Motor neuron (in vitro differentiated cells): ENCODE measurements at regions not wholly inside any gene's neighbourhood (a gene's known extent, or its start where the extent isn't known, plus 50 kb on each side); places are given as distances from the start of the nearest gene placed in this dataset.
"Not testable (repeated sequence)": the region's sequence is repeated elsewhere in the genome, so short reads cannot be mapped to it uniquely, and the experiment has no call there.

ENCODE experiments used
- ATAC-seq, 8 experiments: fragments of 200-7000 bp; cut with Tn5 transposase; replicated peaks in 6 of 8; 2 replicates each; pipeline ENCODE4 v1.8.0; 2021; ENCODE audit warnings: mild to moderate bottlenecking in 8 of 8, moderate library complexity in 8 of 8
- H3K27ac ChIP-seq, 2 donors: fragments of 250-450 bp; sonication (Bioruptor Pico); 2 replicates each; pipeline ENCODE4 v1.9.0; 2021; ENCODE audit warnings: antibody characterized with exemption in 2 of 2, mild to moderate bottlenecking in 2 of 2, moderate library complexity in 1 of 2
- H3K4me1 ChIP-seq, 2 donors: fragments of 250-450 bp; sonication (Bioruptor Pico); replicated peaks in 1 of 2; 2 replicates each; pipeline ENCODE4 v1.6.1; 2021; ENCODE audit warnings: antibody characterized with exemption in 2 of 2, mild to moderate bottlenecking in 2 of 2, moderate library complexity in 1 of 2
- H3K4me3 ChIP-seq, 5 donors: fragments of 250-450 bp; sonication (Bioruptor Pico); 2 replicates each; pipeline ENCODE4 v1.9.0; 2021; ENCODE audit warnings: antibody characterized with exemption in 5 of 5, mild to moderate bottlenecking in 5 of 5, moderate library complexity in 4 of 5
- WGBS, 10 experiments: fragments of 450-650 bp; shearing (Covaris generic); methylation state at CpG; one replicate each; pipeline ENCODE4 v1.0.0; 2022; 5-methylcytosine and 5-hydroxymethylcytosine counted together
- in situ Hi-C, 9 experiments: fragments of 400-800 bp; cut with MboI; loops; one replicate each; pipeline ENCODE4 v1.15.0; 2021; ENCODE audit warnings: low sequenced_read_pairs in 9 of 9, low pct_unique_long_range_greater_than_20kb in 2 of 9; ENCODE audit not compliant: unreplicated experiment in 9 of 9

- no peak for ATAC-seq
These were observed 545.7 kb upstream of the MIS18BP1 start for GRCh38 chr14:45798659-45799058.

DNA sequence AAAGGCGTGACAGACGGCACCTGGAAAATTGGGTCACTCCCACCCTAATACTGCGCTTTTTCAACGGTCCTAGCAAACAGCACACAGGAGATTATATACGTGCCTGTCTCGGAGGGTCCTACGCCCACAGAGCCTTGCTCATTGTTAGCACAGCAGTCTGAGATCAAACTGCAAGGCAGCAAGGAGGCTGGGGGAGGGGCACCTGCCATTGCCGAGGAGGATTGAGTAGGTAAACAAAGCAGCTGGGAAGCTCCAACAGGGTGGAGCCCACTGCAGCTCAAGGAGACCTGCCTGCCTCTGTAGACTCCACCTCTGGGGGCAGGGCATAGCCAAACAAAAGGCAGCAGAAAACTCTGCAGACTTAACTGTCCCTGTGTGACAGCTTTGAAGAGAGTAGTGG is 543.0 kb upstream of the MIS18BP1 start:
- H3K27ac ChIP-seq, in situ Hi-C loops, H3K4me1 ChIP-seq, H3K4me3 ChIP-seq, ATAC-seq: not testable (repeated sequence)
- WGBS, 10 experiments = 0 to 100% (median 42%) methylated on average over 1 to 5 of the region's 8 CpGs; no CpG with 5 or more reads in 4 of the 10 experiments

More at GRCh38 chr14:45798659-45799058, 545.7 kb upstream of the MIS18BP1 start:
- 0 to 100% (median 81%) methylated on average over 1 to 3 of the region's 3 CpGs; no CpG with 5 or more reads in 3 of the 10 experiments for WGBS, 10 experiments
- H3K4me3 ChIP-seq = no peak overlapping the region
- H3K27ac ChIP-seq = no peak overlapping the region
- in situ Hi-C loops = no loop called here
- H3K4me1 ChIP-seq = no peaks in the 10 kb centered on the region

GRCh38 chr14:45793081-45793480 is 540.1 kb upstream of the MIS18BP1 start:
- WGBS, 10 experiments = 0 to 100% (median 81%) methylated on average over 1 to 4 of the region's 4 CpGs; no CpG with 5 or more reads in 1 of the 10 experiments
- Histone ChIP-seq H3K4me1 (no peaks in the 10 kb centered on the region), H3K27ac (no peak overlapping the region), H3K4me3 (no peak overlapping the region)
- in situ Hi-C loops = no loop called here
- ATAC-seq = no peak

DNA sequence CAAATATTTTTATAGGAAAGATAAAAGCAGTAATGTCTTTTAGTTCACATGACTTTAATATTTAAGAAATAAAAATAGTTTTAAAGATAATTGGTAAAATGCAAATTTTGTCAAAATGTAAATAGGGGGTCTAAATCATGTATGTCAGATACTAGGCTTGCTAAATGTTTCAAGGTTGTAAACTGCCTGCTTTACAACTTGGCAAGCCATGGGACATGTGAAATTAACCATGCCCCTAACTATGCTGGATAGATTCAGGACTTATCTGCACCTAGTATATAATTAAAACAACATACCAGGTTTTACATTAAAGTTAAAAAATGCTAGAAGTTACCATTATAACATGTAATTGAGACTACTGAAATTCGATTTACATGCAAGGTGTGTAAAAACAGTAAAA is 537.3 kb upstream of the MIS18BP1 start:
- in situ Hi-C loops = no loop called here

GRCh38 chr14:45787167-45787566 is 534.2 kb upstream of the MIS18BP1 start:
- Histone ChIP-seq H3K27ac (no peak overlapping the region), H3K4me1 (no peaks in the 10 kb centered on the region), H3K4me3 (no peak overlapping the region)
- 25 to 100% (median 78%) methylated on average over 1 to 2 of the region's 2 CpGs; no CpG with 5 or more reads in 4 of the 10 experiments for WGBS, 10 experiments
- no peak for ATAC-seq
- in situ Hi-C loops = no loop called here

More for the DNA sequence above, 537.3 kb upstream of the MIS18BP1 start:
- no peak for ATAC-seq
- Histone ChIP-seq H3K4me3 (no peak overlapping the region), H3K4me1 (no peaks in the 10 kb centered on the region), H3K27ac (no peak overlapping the region)
- 0 to 89% (median 39%) methylated on average over 1 of the region's 1 CpG; no CpG with 5 or more reads in 2 of the 10 experiments for WGBS, 10 experiments

- 0 to 88% (median 0%) methylated on average over 1 of the region's 1 CpG; no CpG with 5 or more reads in 5 of the 10 experiments for WGBS, 10 experiments
- Histone ChIP-seq H3K27ac (no peak overlapping the region), H3K4me3 (no peak overlapping the region), H3K4me1 (no peaks in the 10 kb centered on the region)
- in situ Hi-C loops = no loop called here
- ATAC-seq = no peak
These were observed 533.3 kb upstream of the MIS18BP1 start for GRCh38 chr14:45786266-45786665.

- Histone ChIP-seq H3K4me1 (no peaks in the 10 kb centered on the region), H3K27ac (no peak overlapping the region), H3K4me3 (no peak overlapping the region)
- ATAC-seq = no peak
- in situ Hi-C loops = no loop called here
- 0 to 94% (median 73%) methylated on average over 1 of the region's 1 CpG; no CpG with 5 or more reads in 2 of the 10 experiments for WGBS, 10 experiments
These were observed 532.2 kb upstream of the MIS18BP1 start for GRCh38 chr14:45785240-45785639.

GRCh38 chr14:45766247-45766646 is 513.2 kb upstream of the MIS18BP1 start:
- Histone ChIP-seq H3K27ac (no peak overlapping the region), H3K4me3 (no peak overlapping the region), H3K4me1 (peaks cover 0 to 3% of the 10 kb centered on the region in 2 donors)
- ATAC-seq = no peak
- 31 to 100% (median 85%) methylated on average over 1 to 2 of the region's 2 CpGs; no CpG with 5 or more reads in 2 of the 10 experiments for WGBS, 10 experiments
- in situ Hi-C loops = no loop called here

DNA sequence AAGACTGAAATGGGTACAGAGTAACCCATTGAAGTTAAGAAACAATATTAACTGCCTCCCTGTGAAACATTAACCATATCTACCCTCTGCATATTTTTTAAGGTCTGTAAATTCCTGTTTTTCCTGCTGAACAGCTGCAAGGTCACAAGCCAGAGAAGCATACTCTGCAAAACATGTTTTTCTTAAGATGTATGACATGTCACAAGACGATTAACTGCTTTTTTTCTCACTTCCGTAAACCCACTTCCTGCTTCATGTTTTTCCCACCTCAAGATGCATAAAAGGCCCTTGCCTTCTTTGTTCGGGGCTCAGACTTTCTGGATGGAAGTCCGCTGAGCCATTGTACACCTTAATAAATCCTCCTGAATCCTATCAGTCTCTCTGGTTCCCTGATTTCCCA is 504.7 kb upstream of the MIS18BP1 start:
- no peak for ATAC-seq
- in situ Hi-C loops = no loop called here
- H3K27ac ChIP-seq = no peak overlapping the region
- H3K4me3 ChIP-seq = no peak overlapping the region
- 0 to 94% (median 88%) methylated on average over 3 to 4 of the region's 4 CpGs; no CpG with 5 or more reads in 3 of the 10 experiments for WGBS, 10 experiments
- H3K4me1 ChIP-seq = no peaks in the 10 kb centered on the region

DNA sequence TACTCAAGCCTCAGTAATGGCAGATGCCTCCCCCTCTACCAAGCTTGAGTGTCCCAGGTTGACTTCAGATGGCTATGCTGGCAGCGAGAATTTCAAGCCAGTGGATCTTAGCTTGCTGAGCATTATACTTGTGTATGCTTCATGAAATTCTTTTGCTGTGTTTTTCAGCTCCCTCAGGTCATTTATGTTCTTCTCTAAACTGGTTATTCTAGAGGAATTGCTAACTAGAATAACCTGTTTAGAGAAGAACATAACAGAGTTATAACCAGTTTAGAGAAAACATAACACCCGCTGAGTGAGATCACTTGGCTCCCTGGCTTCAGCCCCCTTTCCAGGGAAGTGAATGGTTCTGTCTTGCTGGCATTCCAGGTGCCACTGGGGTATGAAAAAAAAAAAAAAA is 503.4 kb upstream of the MIS18BP1 start:
- H3K4me1 ChIP-seq, in situ Hi-C loops, H3K4me3 ChIP-seq, H3K27ac ChIP-seq, ATAC-seq: not testable (repeated sequence)
- WGBS, 10 experiments = 20 to 100% (median 79%) methylated on average over 1 to 2 of the region's 2 CpGs; no CpG with 5 or more reads in 4 of the 10 experiments

DNA sequence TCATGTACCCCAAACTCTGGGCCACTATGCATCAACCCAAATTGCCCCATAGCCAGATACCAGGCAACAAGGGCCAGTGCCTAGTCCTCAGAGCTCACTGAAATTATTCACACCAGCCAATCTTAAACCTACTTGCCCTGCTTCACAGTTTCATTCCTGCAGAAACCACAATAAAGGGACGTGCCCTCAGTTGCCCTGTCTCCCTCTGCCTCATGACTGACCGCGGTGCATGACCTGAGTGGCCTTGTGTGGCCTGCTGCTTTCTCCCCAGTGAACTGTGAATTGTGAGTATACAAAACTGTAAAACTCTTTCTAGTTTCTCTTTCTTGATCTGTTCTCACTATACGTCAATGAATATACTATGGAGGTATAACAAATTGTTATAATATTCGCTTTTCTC is 490.9 kb upstream of the MIS18BP1 start:
- WGBS, 10 experiments = 0 to 93% (median 43%) methylated on average over 1 to 5 of the region's 5 CpGs; no CpG with 5 or more reads in 3 of the 10 experiments
- in situ Hi-C loops = no loop called here
- Histone ChIP-seq H3K4me1 (peaks cover 0 to 6% of the 10 kb centered on the region in 2 donors), H3K4me3 (no peak overlapping the region), H3K27ac (no peak overlapping the region)
- ATAC-seq = no peak

DNA sequence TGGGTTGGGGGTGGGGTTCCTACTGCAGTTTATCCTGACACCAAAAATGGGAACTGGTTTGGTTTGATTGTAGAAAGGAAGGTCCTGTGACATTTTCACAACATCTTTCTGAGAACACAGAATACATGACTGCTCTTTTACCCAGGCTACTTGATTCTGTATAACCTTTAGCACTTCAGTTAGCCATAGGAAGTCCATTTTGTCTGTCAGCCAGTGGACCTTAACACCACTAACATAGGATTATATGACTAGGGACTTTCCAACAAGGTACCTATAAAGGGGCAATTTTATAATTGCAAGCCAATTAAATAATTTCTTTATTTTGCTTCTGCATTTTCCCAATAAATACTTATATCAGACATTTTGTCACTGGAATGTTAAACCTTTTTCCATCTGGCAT is 489.2 kb upstream of the MIS18BP1 start:
- in situ Hi-C loops = no loop called here
- peaks cover 0 to 6% of the 10 kb centered on the region in 2 donors for H3K4me1 ChIP-seq
- no peak for ATAC-seq
- no peak overlapping the region for H3K27ac ChIP-seq
- no peak overlapping the region for H3K4me3 ChIP-seq

- WGBS, 10 experiments = 15 to 90% (median 59%) methylated on average over 1 to 3 of the region's 3 CpGs
- Histone ChIP-seq H3K27ac (no peak overlapping the region), H3K4me1 (peaks cover 18 to 49% of the 10 kb centered on the region in 2 donors), H3K4me3 (no peak overlapping the region)
- in situ Hi-C loops = no loop called here
- peak in 5 of 8 experiments; percentile 86 to 98 (median 92) for ATAC-seq
These were observed 475.6 kb upstream of the MIS18BP1 start for GRCh38 chr14:45728434-45729225.

- peak in 4 of 8 experiments; percentile 35 to 67 (median 54) for ATAC-seq
- Histone ChIP-seq H3K4me1 (peaks cover 18 to 49% of the 10 kb centered on the region in 2 donors), H3K4me3 (no peak overlapping the region), H3K27ac (no peak overlapping the region)
- 0 to 67% (median 58%) methylated on average over 1 of the region's 1 CpG; no CpG with 5 or more reads in 3 of the 10 experiments for WGBS, 10 experiments
- in situ Hi-C loops = no loop called here
These were observed 474.1 kb upstream of the MIS18BP1 start for GRCh38 chr14:45727133-45727532.
